ENCODE measurements at regions not wholly inside any gene's neighbourhood (a gene's known extent, or its start where the extent isn't known, plus 50 kb on each side); places are given as distances from the start of the nearest gene placed in this dataset.

DNA sequence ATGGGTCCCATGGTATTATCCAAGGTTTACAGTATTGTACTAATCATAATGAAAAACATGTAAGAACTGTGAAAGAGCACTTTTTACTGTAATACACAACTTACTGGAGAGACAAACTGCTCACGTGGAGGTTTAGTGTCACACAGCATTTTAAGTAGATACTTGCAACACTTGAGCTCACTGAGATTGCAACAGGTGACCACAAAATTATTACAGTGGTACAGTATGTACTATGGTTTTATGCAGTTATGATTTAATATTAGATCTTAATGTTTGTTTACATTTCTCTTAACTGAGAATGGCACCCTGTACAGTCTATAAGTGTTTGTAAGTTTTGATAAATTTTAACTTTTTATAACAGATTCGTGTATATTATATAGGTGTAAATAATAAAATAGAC lies 118.6 kb upstream of the SKOR2 start:
- TF ChIP-seq, protein P1, sequence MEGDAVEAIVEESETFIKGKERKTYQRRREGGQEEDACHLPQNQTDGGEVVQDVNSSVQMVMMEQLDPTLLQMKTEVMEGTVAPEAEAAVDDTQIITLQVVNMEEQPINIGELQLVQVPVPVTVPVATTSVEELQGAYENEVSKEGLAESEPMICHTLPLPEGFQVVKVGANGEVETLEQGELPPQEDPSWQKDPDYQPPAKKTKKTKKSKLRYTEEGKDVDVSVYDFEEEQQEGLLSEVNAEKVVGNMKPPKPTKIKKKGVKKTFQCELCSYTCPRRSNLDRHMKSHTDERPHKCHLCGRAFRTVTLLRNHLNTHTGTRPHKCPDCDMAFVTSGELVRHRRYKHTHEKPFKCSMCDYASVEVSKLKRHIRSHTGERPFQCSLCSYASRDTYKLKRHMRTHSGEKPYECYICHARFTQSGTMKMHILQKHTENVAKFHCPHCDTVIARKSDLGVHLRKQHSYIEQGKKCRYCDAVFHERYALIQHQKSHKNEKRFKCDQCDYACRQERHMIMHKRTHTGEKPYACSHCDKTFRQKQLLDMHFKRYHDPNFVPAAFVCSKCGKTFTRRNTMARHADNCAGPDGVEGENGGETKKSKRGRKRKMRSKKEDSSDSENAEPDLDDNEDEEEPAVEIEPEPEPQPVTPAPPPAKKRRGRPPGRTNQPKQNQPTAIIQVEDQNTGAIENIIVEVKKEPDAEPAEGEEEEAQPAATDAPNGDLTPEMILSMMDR (IDR thresholded peaks at IDR 0.05): no peak
- no peak for TF ChIP-seq EZH2 (IDR thresholded peaks at IDR 0.05)
- TF ChIP-seq EZH2phosphoT487 (IDR thresholded peaks at IDR 0.05): no peak
